ENCODE measurements at regions not wholly inside any gene's neighbourhood (a gene's known extent, or its start where the extent isn't known, plus 50 kb on each side); places are given as distances from the start of the nearest gene placed in this dataset.

DNA sequence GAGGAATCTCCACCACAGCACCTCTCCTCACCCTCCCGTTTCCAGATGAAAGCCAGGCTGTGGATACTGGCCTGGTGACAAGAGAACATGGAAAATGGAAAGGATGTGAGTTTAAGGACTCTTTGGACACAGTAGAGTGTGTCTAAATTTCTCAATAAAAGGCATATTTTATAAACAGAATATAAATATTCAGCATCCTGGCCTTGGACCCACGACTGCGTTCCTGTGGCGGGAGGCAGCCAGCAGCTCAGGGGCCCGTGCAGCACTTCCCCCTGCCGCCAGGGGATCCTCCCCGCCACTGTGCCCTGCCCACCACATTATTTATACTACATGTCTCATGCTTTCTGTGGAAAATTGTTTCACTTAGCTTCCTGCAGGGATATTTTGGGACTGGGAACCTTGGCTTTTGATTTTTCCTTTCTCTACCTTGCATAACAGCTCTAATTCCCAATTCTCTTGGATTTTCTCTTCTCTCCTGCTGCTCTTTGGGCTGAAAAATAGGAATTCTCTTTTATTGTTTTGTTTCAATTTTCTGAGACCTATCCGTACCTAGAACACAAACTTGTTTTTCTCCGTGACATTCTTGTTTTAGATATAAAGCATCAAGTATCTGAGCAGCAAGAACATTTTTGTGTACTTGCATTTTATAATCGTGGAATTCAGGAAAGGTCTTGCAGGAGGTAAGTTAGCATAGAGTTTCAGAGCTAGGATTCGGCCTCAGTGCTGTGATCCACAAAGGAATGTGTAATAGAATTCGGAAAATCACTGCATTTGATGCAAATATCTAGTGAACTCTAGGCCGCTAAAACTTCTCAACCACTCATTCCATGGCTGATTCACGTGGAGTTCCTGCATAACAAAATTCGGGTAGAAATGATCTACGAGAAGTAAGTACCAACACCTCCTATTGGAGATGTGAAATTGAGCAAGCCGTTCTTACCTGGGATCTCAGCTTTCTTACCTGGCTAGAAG, 107.7 kb upstream of the SPATA13 start:
- intact Hi-C loops (cut with DNase I): loop anchor here (10.0 kb wide), 1 partner anchor 112 kb away; the partner anchor contains the start of gene SPATA13
- TF ChIP-seq, protein P1, sequence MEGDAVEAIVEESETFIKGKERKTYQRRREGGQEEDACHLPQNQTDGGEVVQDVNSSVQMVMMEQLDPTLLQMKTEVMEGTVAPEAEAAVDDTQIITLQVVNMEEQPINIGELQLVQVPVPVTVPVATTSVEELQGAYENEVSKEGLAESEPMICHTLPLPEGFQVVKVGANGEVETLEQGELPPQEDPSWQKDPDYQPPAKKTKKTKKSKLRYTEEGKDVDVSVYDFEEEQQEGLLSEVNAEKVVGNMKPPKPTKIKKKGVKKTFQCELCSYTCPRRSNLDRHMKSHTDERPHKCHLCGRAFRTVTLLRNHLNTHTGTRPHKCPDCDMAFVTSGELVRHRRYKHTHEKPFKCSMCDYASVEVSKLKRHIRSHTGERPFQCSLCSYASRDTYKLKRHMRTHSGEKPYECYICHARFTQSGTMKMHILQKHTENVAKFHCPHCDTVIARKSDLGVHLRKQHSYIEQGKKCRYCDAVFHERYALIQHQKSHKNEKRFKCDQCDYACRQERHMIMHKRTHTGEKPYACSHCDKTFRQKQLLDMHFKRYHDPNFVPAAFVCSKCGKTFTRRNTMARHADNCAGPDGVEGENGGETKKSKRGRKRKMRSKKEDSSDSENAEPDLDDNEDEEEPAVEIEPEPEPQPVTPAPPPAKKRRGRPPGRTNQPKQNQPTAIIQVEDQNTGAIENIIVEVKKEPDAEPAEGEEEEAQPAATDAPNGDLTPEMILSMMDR (IDR thresholded peaks at IDR 0.05): no peak
- TF ChIP-seq POLR2A (IDR thresholded peaks at IDR 0.05): no peak
- Histone ChIP-seq H3K36me3 (replicated peaks in 1 of 2; ENCODE audit: insufficient read depth in 1 of 2, low read depth in 2 of 2) (no peaks in the 10 kb centered on the region), H3K27ac (peak overlapping the region; percentile 33 to 66 (median 52)), H3K4me1 (peaks cover 31% of the 10 kb centered on the region), H3K9me3 (no peaks in the 10 kb centered on the region), H3K27me3 (no peaks in the 10 kb centered on the region), H3K4me3 (no peak overlapping the region)
- WGBS, 2 donors: 28 to 29% methylated on average over 15 to 17 of the region's 17 CpGs
- ATAC-seq (peak; percentile 35), DNase-seq (no peak)

- WGBS, 2 donors: 46 to 50% methylated on average over 9 of the region's 9 CpGs
- Histone ChIP-seq H3K27me3 (no peaks in the 10 kb centered on the region), H3K27ac (peak overlapping the region; percentile 33 to 66 (median 52)), H3K4me1 (peaks cover 31% of the 10 kb centered on the region), H3K9me3 (no peaks in the 10 kb centered on the region), H3K36me3 (replicated peaks in 1 of 2; ENCODE audit: insufficient read depth in 1 of 2, low read depth in 2 of 2) (no peaks in the 10 kb centered on the region), H3K4me3 (no peak overlapping the region)
- ATAC-seq: peak; percentile 95
- TF ChIP-seq, protein P1 (IDR thresholded peaks at IDR 0.05): peak; percentile 62 to 93 (median 88)
- TF ChIP-seq POLR2A (IDR thresholded peaks at IDR 0.05): no peak
- DNase-seq: peak; percentile 76 to 82 (median 82)
- intact Hi-C loops (cut with DNase I): loop anchor here (10.0 kb wide), 1 partner anchor 111 kb away; the partner anchor contains the start of gene SPATA13
Observed at GRCh38 chr13:24053519-24054251, 106.8 kb upstream of the SPATA13 start.

- Histone ChIP-seq H3K27ac (no peak overlapping the region), H3K4me3 (no peak overlapping the region), H3K4me1 (peaks cover 15% of the 10 kb centered on the region), H3K27me3 (no peaks in the 10 kb centered on the region), H3K36me3 (replicated peaks in 1 of 2; ENCODE audit: insufficient read depth in 1 of 2, low read depth in 2 of 2) (no peaks in the 10 kb centered on the region), H3K9me3 (no peaks in the 10 kb centered on the region)
- 73 to 86% methylated on average over 8 of the region's 8 CpGs for WGBS, 2 donors
- DNase-seq (no peak), ATAC-seq (no peak)
- intact Hi-C loops (cut with DNase I): loop anchor here (10.0 kb wide), 1 partner anchor 108 kb away; the partner anchor contains the start of gene SPATA13
- TF ChIP-seq POLR2A (IDR thresholded peaks at IDR 0.05): no peak
- TF ChIP-seq, protein P1 (IDR thresholded peaks at IDR 0.05): no peak
Observed at GRCh38 chr13:24056616-24057137, 103.8 kb upstream of the SPATA13 start.

DNA sequence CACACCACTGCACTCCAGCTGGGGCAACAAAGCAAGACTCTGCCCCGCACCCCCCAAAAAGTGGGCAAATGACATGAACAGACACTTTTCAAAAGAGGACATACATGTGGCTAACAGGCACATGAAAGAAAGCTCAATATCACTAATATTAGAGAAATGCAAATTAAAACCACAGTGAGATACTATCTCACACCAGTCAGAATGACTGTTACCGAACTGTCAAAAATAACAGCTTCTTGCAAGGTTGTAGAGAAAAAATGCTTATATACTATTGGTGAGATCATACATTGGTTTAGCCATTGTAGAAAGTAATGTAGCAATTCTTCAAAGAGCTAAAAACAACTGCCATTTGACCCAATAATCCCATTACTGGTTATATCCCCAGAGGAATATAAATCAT, 99.5 kb upstream of the SPATA13 start:
- no peak for DNase-seq
- H3K36me3 ChIP-seq (replicated peaks in 1 of 2; ENCODE audit: insufficient read depth in 1 of 2, low read depth in 2 of 2): no peaks in the 10 kb centered on the region
- H3K9me3 ChIP-seq: no peaks in the 10 kb centered on the region
- intact Hi-C loops (cut with DNase I): no loop called here
- no peak for ATAC-seq
- H3K4me1 ChIP-seq: no peaks in the 10 kb centered on the region
- H3K27me3 ChIP-seq: no peaks in the 10 kb centered on the region
- no peak for TF ChIP-seq POLR2A (IDR thresholded peaks at IDR 0.05)
- TF ChIP-seq, protein P1 (IDR thresholded peaks at IDR 0.05): no peak
- WGBS, 2 donors: 63 to 98% methylated on average over 2 of the region's 2 CpGs
- no peak overlapping the region for H3K4me3 ChIP-seq
- no peak overlapping the region for H3K27ac ChIP-seq
